ENCODE measurements at regions not wholly inside any gene's neighbourhood (a gene's known extent, or its start where the extent isn't known, plus 50 kb on each side); places are given as distances from the start of the nearest gene placed in this dataset.
"Not testable (repeated sequence)": the region's sequence is repeated elsewhere in the genome, so short reads cannot be mapped to it uniquely, and the experiment has no call there.

GRCh38 chr6:170193326-170193821 is 97.5 kb downstream of the DLL1 start:
- in situ Hi-C loops (cut with MboI; ENCODE audit: low pct_unique_long_range_greater_than_20kb, low sequenced_read_pairs, unreplicated experiment): no loop called here
- DNase-seq (ENCODE audit: low spot score): no peak
- TF ChIP-seq, protein P1, sequence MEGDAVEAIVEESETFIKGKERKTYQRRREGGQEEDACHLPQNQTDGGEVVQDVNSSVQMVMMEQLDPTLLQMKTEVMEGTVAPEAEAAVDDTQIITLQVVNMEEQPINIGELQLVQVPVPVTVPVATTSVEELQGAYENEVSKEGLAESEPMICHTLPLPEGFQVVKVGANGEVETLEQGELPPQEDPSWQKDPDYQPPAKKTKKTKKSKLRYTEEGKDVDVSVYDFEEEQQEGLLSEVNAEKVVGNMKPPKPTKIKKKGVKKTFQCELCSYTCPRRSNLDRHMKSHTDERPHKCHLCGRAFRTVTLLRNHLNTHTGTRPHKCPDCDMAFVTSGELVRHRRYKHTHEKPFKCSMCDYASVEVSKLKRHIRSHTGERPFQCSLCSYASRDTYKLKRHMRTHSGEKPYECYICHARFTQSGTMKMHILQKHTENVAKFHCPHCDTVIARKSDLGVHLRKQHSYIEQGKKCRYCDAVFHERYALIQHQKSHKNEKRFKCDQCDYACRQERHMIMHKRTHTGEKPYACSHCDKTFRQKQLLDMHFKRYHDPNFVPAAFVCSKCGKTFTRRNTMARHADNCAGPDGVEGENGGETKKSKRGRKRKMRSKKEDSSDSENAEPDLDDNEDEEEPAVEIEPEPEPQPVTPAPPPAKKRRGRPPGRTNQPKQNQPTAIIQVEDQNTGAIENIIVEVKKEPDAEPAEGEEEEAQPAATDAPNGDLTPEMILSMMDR (IDR thresholded peaks at IDR 0.05; ENCODE audit: extremely low read depth, insufficient read depth, missing control alignments): no peak

DNA sequence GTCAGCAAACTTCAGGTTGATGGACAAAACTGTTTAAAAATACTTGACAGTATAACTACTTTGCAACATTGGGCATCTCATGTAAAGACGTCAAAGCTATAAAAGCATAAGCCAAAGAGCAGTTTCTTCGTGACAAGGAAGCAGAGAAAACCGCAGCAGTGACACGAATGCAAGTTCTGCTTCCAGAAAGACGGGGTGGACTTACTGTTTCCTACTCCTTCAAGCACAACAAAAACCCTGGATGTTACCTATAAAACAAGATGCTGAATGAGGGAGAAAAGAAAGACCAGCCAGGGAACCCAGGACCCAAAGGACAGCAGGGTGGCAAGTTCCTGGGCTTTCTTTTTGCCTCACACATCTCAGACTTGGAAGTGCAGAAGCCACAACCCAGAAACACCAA is 98.0 kb downstream of the DLL1 start:
- TF ChIP-seq, protein P1 (IDR thresholded peaks at IDR 0.05; ENCODE audit: extremely low read depth, insufficient read depth, missing control alignments): no peak
- in situ Hi-C loops (cut with MboI; ENCODE audit: low pct_unique_long_range_greater_than_20kb, low sequenced_read_pairs, unreplicated experiment): no loop called here
- no peak for DNase-seq (ENCODE audit: low spot score)

- in situ Hi-C loops (cut with MboI; ENCODE audit: low pct_unique_long_range_greater_than_20kb, low sequenced_read_pairs, unreplicated experiment); DNase-seq (ENCODE audit: low spot score): not testable (repeated sequence)
Measured at GRCh38 chr6:170192101-170192500, 98.8 kb downstream of the DLL1 start.

GRCh38 chr6:170190046-170190445 is 100.8 kb downstream of the DLL1 start:
- in situ Hi-C loops (cut with MboI; ENCODE audit: low pct_unique_long_range_greater_than_20kb, low sequenced_read_pairs, unreplicated experiment): no loop called here
- TF ChIP-seq, protein P1 (IDR thresholded peaks at IDR 0.05; ENCODE audit: extremely low read depth, insufficient read depth, missing control alignments): no peak
- no peak for DNase-seq (ENCODE audit: low spot score)

GRCh38 chr6:170189236-170189635 is 101.6 kb downstream of the DLL1 start:
- in situ Hi-C loops (cut with MboI; ENCODE audit: low pct_unique_long_range_greater_than_20kb, low sequenced_read_pairs, unreplicated experiment): no loop called here
- no peak for DNase-seq (ENCODE audit: low spot score)
- TF ChIP-seq, protein P1 (IDR thresholded peaks at IDR 0.05; ENCODE audit: extremely low read depth, insufficient read depth, missing control alignments): no peak

GRCh38 chr6:170188571-170189001 is 102.3 kb downstream of the DLL1 start:
- DNase-seq (ENCODE audit: low spot score): no peak
- TF ChIP-seq, protein P1 (IDR thresholded peaks at IDR 0.05; ENCODE audit: extremely low read depth, insufficient read depth, missing control alignments): no peak
- in situ Hi-C loops (cut with MboI; ENCODE audit: low pct_unique_long_range_greater_than_20kb, low sequenced_read_pairs, unreplicated experiment): no loop called here

DNA sequence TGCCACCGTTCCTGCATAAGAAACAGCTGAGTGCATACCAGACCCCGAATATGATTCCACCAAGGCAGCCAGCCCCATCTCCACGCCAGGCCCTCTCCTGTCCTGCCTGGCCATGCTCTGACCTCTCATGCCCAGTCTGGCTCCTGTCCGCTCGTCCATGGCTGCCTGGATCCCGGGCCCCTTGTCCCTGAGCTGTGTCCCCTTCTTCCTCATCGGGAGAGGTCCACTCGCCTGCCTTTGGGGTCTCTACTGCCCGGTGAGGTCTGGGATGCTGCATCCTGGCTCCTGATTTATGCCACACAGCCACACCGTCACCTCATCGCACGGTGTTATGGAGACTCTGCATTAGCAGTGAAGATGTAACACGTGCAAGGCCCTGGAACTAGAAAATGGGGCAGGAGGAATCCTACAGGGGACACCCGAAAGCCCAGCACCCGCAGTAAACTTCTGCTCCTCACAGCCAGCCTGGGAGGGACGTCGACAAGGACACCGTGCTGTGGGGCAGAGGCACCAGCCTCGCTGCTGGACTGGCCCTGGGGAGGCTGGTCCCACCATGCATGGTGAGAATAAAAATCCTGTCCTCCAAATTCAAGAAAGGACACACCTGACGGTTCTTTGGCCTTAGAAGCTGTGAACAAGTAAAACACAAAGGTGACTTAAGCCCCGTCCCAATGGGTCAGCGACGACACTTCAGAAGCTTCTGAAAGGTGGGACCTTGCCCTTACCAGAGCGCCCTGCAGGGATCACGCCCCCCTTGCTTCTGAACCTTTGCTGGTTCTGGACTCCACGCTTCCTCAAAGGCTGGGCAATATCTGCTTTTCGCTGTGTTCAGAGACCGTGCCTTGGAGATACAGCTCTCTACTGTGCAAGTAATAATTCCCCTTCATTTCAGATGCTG is 103.0 kb downstream of the DLL1 start:
- in situ Hi-C loops (cut with MboI; ENCODE audit: low pct_unique_long_range_greater_than_20kb, low sequenced_read_pairs, unreplicated experiment): no loop called here
- TF ChIP-seq, protein P1 (IDR thresholded peaks at IDR 0.05; ENCODE audit: extremely low read depth, insufficient read depth, missing control alignments): no peak

More for the DNA sequence above, 103.0 kb downstream of the DLL1 start:
- no peak for DNase-seq (ENCODE audit: low spot score)

All from GM13977 (cell line).